ENCODE measurements at regions not wholly inside any gene's neighbourhood (a gene's known extent, or its start where the extent isn't known, plus 50 kb on each side); places are given as distances from the start of the nearest gene placed in this dataset.
"Not testable (repeated sequence)": the region's sequence is repeated elsewhere in the genome, so short reads cannot be mapped to it uniquely, and the experiment has no call there.

DNA sequence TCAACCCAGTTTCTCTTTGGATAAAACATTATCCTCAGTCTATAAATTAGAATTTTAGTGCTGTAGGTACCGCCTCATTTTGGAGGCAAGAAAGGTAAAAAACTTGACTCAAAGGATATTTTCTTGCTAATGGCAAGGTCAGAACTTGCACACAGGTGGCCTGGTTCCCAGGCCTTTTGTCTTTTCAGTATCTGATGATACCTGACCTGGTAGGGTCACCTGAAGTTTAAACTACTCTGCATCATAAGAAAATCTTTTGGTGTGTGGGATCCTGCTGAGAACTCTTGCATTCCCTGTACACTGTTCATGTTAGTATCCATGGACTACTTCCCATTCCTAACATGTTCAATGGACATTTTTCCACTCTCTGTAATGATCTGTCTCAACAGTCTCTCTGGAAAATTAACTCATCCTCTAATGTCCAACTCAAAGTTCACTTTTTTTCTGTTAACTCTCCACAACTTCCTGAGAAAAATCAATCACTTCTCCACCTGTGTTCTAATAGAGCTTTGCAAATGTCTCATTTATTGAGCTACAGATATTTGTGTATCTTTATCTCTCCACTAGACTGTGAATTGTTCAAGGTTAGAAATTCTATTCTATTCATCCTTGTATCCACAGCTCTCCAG, 317.1 kb upstream of the SOX9 start:
- no peak for DNase-seq (ENCODE audit: low read depth)

- no peak for DNase-seq (ENCODE audit: low read depth)
These were observed 311.3 kb upstream of the SOX9 start for GRCh38 chr17:71809537-71809936.

- DNase-seq (ENCODE audit: low read depth): not testable (repeated sequence)
These were observed 307.0 kb upstream of the SOX9 start for GRCh38 chr17:71813861-71814260.

DNA sequence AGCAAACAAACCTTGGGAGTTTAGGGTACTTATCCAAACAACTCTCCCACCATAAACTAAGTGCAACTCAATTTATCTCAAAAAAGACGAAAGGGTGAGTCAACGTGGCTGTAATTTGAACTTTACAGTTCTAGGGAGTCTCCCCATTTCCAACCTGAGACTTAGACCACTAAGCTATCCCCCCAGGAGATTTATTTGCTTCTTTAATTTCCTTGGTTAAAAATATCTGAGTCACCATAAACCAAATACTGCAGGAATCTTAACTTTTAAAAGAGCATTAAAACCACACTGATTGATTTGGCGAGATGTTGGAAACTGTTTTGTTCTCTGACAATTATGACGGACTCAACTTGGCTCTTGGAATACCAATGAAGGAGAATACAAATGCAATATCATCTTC, 299.3 kb upstream of the SOX9 start:
- DNase-seq (ENCODE audit: low read depth): peak; percentile 30

DNA sequence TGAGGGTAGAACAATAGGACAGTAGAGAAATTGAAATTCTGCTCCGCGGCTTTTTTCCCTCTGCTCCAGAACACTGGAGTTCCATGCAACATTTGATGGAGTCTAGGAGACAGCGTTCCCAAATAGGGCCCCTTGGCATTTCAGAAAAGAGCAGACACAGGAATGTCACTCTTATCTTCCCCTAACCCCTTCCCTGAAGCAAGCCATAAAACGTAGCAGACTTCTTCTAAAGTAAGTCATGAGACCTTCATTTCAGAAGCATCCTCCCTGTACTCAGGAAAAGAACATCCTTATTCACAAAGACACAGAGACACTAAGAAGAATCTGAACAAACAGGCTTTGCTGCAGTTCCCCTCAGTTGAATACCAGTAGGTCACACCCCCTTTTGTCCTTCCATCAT, 296.1 kb upstream of the SOX9 start:
- no peak for DNase-seq (ENCODE audit: low read depth)

- DNase-seq (ENCODE audit: low read depth): no peak
These were observed 295.1 kb upstream of the SOX9 start for GRCh38 chr17:71825687-71826086.

DNA sequence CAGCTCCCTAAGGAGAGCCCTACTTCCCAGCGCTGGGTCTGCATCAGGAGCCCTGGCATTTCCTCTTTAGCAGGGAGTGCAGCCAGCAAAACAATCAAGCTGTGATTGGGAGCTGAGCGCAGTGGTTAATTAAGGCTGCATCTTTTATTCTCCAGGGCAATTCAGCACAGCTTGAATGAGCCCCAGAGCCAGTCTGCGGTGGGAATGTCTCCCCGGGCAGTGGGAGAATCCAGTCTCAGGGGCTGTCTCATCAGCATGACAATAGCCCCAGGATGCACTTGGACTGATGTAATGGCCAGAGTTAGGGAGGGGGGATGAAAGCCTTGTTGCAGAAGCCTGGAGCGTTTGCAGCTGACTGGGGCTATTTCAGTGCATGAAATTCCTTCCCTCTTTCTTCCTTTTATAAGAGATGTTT, 292.6 kb upstream of the SOX9 start:
- DNase-seq (ENCODE audit: low read depth): peak; percentile 3

DNA sequence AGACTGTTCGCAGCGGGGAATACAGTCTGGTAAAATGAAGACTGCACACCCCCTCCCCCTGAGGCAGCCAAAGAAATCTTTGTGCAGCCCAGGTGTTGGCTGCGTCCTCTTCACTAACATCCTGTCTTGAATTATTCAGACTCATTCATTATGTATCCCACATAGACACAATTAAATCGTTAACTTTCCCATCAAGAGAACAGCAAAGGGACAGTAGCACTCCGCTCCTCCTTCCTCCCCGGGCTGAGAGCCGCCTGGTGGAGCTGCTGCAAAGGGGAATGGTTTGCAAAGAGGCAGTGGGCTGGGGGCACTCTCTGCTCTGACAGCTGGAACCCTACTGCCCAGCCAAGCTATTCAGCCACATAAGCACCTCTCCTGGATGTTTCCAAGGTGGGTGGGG, 290.0 kb upstream of the SOX9 start:
- no peak for DNase-seq (ENCODE audit: low read depth)

DNA sequence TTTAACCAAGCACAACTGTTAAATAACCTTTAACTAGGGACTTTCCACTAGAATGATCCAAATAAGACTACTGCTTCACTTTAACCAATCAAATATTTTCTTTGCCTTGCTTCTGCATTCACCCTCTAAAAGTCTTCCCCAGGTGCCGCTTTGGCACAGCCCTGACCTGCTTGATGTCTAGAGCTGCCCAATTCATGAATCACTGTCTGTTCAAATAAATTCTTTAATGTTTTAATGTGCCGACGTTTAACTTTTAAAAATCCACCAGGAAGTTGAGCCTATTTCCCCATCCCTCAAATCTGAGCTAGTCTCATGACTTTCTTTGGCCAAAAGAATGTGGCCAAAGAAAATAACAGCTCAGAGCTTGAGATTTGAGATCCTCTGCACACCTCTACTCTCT, 277.8 kb upstream of the SOX9 start:
- DNase-seq (ENCODE audit: low read depth): no peak

GRCh38 chr17:71845337-71845736, 275.5 kb upstream of the SOX9 start:
- no peak for DNase-seq (ENCODE audit: low read depth)

DNA sequence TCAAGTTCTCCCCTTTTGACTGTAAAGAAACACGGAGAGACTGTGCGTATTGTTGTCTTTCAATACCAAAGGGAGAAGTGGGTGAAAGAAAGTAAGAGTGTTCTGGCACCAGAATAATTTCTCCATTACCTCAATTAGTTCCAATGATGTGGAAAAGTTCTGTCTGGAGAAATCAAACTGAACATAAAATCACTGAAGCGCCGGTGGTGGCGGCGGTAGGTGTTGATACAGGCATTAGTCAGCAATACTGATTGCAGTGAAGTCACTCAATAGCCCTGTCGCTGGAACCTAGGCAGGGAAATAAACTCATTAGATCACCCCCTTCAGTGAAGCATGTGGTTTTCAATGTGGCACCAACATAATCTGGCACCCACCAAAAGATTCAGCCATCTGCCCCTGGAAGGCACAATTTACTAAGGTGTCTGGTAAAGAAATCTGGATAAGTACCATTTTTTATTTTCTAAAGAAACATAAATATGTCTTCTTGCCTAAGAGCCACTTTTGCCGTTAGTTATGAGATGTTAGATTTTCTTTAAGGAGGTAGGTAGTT, 274.2 kb upstream of the SOX9 start:
- no peak for DNase-seq (ENCODE audit: low read depth)

DNA sequence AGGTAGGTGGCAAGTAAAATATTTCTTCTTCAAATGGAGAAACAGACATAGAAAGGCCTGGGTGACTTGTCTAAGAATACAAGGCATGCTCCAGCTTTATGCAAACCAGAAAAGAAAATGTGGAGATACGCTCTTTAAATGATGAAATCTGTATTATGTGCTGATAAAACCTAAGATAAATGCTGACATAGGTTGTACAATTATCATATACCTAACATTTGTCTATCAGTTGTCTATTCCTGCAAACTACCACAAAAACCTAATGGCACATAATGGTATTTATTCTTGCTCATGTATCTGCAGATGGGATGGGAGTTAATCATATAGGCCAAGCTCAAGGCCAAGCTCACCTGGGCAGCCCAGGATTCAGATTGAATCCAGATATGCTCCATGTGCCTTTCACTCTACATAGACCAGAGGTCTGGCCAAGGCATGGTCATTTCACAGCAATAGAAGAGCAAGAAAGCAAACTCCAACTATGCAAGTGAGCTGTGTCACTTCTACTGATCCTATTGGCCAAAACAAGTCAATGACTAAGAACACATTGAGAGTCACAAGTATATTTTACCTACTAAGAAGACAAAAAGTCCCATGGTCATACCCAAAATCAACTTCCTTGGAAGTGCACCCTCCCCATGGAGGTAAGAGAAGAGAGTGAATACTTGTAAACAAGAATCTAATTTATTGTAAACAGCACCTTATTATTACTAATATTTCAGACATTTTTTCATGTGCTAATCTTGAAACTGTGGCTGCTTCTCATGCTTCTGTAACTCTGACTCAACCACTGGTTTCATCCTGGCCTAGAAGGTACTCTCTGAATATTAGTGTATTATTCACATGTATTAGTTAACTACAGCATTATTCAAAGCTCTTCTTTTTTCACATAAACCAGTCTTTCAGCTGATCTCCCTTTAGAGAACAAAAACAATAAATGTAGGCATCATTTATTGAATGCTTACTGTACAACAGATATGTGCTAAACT, 270.7 kb upstream of the SOX9 start:
- no peak for DNase-seq (ENCODE audit: low read depth)

- DNase-seq (ENCODE audit: low read depth): no peak
These were observed 270.0 kb upstream of the SOX9 start for GRCh38 chr17:71850812-71851211.

- DNase-seq (ENCODE audit: low read depth): no peak
These were observed 265.8 kb upstream of the SOX9 start for GRCh38 chr17:71855010-71855409.

- DNase-seq (ENCODE audit: low read depth): no peak
These were observed 256.1 kb upstream of the SOX9 start for GRCh38 chr17:71864755-71865154.

- no peak for DNase-seq (ENCODE audit: low read depth)
These were observed 254.7 kb upstream of the SOX9 start for GRCh38 chr17:71866095-71866494.

DNA sequence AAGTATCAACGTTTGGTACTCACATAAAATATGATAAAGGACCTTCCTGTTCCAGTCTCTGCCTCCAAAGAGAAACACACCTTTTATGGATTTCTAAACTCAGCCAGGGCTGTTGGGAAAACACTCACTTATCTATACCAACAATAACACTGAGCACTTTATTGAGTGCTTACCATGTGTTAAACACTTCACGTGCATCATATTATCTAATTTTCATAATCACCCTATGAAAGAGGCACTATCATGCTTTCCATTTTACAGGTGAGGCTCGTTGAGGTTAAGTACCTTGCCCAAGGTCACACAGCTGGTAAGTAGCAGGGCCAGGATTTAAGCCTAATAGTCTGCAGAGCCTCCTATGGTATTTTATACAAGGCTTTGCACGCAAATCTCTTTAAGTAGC, 251.5 kb upstream of the SOX9 start:
- no peak for DNase-seq (ENCODE audit: low read depth)

GRCh38 chr17:71869841-71870545, 250.8 kb upstream of the SOX9 start:
- no peak for DNase-seq (ENCODE audit: low read depth)

- DNase-seq (ENCODE audit: low read depth): no peak
These were observed 250.3 kb upstream of the SOX9 start for GRCh38 chr17:71870546-71870862.

DNA sequence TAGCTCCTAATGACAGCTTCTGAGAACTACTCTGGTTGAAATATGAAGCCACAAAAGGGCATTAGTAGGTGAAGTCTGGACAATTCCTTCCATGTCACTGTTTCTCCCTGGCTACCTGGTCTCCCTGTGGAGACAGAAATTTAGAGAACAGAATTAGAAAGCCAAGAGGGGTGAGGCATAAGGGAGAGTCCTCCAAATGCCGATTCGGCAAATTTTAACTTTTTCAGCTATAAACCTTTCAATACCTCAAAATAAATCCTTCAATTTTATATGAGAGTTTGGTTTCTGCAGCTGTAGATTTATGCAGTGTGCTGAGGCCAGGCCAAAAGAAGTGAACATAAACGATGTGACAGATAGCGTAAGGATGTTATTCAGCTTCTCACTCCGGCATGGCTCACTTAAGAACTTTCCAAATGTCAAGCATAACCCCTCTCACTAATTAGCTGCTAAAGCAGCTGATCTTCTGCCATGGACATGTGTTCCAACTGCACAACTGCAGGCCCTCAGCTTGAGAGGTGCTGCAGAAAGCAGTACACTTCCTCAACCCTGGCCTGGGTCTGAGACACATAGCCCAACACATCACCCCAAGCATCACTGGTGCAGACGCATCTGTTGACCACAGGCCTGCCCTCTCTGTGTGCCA, 247.9 kb upstream of the SOX9 start:
- DNase-seq (ENCODE audit: low read depth): no peak

GRCh38 chr17:71874773-71875172, 246.0 kb upstream of the SOX9 start:
- not testable (repeated sequence) for DNase-seq (ENCODE audit: low read depth)

DNA sequence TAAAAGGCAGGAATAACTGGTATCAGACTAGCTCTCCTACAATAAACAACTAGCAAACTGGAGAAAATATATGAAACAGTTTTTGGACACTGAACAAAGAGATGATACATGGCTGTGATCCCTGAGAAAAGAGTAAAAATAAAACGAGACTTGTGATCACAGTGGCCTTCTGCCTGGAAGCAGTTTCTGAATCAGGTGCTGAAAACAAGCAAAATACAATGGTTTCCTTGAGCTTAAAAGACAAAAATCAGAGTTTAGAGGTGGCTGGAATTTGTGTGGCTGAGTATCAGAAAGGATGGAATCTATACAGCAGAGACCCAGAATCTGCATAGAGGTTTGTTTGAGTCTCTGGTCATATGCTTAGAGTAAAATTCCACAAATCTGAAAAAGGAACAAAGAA, 242.5 kb upstream of the SOX9 start:
- DNase-seq (ENCODE audit: low read depth): no peak

All from HT1080 (cell line).